Adrenal gland (tissue), 5 donors: ENCODE measurements at regions not wholly inside any gene's neighbourhood (a gene's known extent, or its start where the extent isn't known, plus 50 kb on each side); places are given as distances from the start of the nearest gene placed in this dataset.

Experiments used
- CTCF ChIP-seq, 6 experiments: fragments of 450-650 bp in 4 of 6; fragments of 200-600 bp in 2 of 6; sonication (generic) in 1 of 6; IDR thresholded peaks; 1 replicate in 5 of 6; 2 replicates in 1 of 6; pipeline versions ENCODE4 v1.5.1 to v1.8.0; 2016 to 2021; ENCODE audit warnings: antibody characterized with exemption in 6 of 6, mild to moderate bottlenecking in 2 of 6, moderate library complexity in 1 of 6
- POLR2A ChIP-seq, 2 donors: fragments of 450-650 bp; IDR thresholded peaks; one replicate each; pipeline ENCODE4 v1.6.1; 2017; ENCODE audit warnings: antibody characterized with exemption in 2 of 2, mild to moderate bottlenecking in 2 of 2, moderate library complexity in 1 of 2
- donor health status: DM: no; HTN: no; CAD: no.

GRCh38 chr12:89227774-89228173 is 124.5 kb downstream of the DUSP6 start:
- TF ChIP-seq CTCF (IDR thresholded peaks at IDR 0.05), result no peak
- TF ChIP-seq POLR2A (IDR thresholded peaks at IDR 0.05), result no peak
